HEK293 (cell line): ENCODE measurements at regions not wholly inside any gene's neighbourhood (a gene's known extent, or its start where the extent isn't known, plus 50 kb on each side); places are given as distances from the start of the nearest gene placed in this dataset.

ENCODE experiments used
- CTCF ChIA-PET: fragments of 350-600 bp; formaldehyde crosslinking; extraction: SDS; loops from one replicate; lab custom pipeline; 2021; ENCODE audit warnings: antibody characterized with exemption; lab: Yijun Ruan, JAX
- POLR2A ChIA-PET: fragments of 300-600 bp; formaldehyde crosslinking; extraction: SDS; loops from one replicate; lab custom pipeline; 2020; ENCODE audit warnings: antibody characterized with exemption, inconsistent platforms; lab: Yijun Ruan, JAX
- H3K27ac ChIP-seq: fragments of 200-500 bp; sonication (Bioruptor generic); 2 replicates; pipeline ENCODE4 v1.5.1; 2014; ENCODE audit warnings: low read depth, low read length, control low read depth, inconsistent platforms; ENCODE audit errors: extremely low read depth
- H3K36me3 ChIP-seq, 2 experiments: fragments of 200-500 bp in 1 of 2; sonication (Bioruptor generic) in 1 of 2; 1 replicate in 1 of 2; 2 replicates in 1 of 2; pipeline ENCODE4 v1.5.1; 2014 to 2017; ENCODE audit warnings: inconsistent platforms in 2 of 2, low read length in 2 of 2; ENCODE audit not compliant: control insufficient read depth in 2 of 2, insufficient read depth in 1 of 2
- H3K4me1 ChIP-seq: fragments of 200-500 bp; sonication (Bioruptor generic); 2 replicates; pipeline ENCODE4 v1.5.1; 2014; ENCODE audit warnings: mild to moderate bottlenecking, low read length, inconsistent platforms; ENCODE audit not compliant: control insufficient read depth, insufficient read depth
- H3K4me3 ChIP-seq: 2 replicates; pipeline ENCODE4 v1.5.1; 2011; ENCODE audit warnings: low read depth, mild to moderate bottlenecking, control low read depth, low read length, moderate library complexity
- H3K9me3 ChIP-seq: fragments of 200-500 bp; sonication (Bioruptor generic); 2 replicates; pipeline ENCODE4 v1.5.1; 2014; ENCODE audit warnings: low read depth, low read length, inconsistent platforms; ENCODE audit not compliant: control insufficient read depth, insufficient read depth
- HOXD13 ChIP-seq: sonication (generic); formaldehyde crosslinking; IDR thresholded peaks from 2 replicates; pipeline ENCODE4 v1.8.0; 2022; ENCODE audit warnings: missing genetic modification reagents, borderline replicate concordance
- KLF8 ChIP-seq: fragments of 450-650 bp; formaldehyde crosslinking; IDR thresholded peaks from 2 replicates; pipeline ENCODE4 v1.5.1; 2016; ENCODE audit warnings: missing biosample characterization, missing genetic modification characterization
- MYNN ChIP-seq: fragments of 450-650 bp; formaldehyde crosslinking; IDR thresholded peaks from 2 replicates; pipeline ENCODE4 v1.5.1; 2016; ENCODE audit warnings: missing biosample characterization, missing genetic modification characterization, borderline replicate concordance
- PRDM1 ChIP-seq: fragments of 450-650 bp; formaldehyde crosslinking; IDR thresholded peaks from 2 replicates; pipeline ENCODE4; 2016; ENCODE audit warnings: missing biosample characterization, missing genetic modification characterization
- PRDM4 ChIP-seq: fragments of 450-650 bp; formaldehyde crosslinking; IDR thresholded peaks from 2 replicates; pipeline ENCODE4 v1.5.1; 2017; ENCODE audit warnings: missing biosample characterization, missing genetic modification characterization
- PRDM6 ChIP-seq: fragments of 450-650 bp; formaldehyde crosslinking; IDR thresholded peaks from 2 replicates; pipeline ENCODE4 v1.5.1; 2017; ENCODE audit warnings: missing biosample characterization, missing genetic modification characterization
- SCRT2 ChIP-seq: fragments of 450-650 bp; formaldehyde crosslinking; IDR thresholded peaks from 2 replicates; pipeline ENCODE4 v1.5.1; 2016; ENCODE audit warnings: missing biosample characterization, missing genetic modification characterization
- TCF7L2 ChIP-seq: IDR thresholded peaks from 2 replicates; pipeline ENCODE4 v1.6.1; 2011; ENCODE audit warnings: low read depth, mild to moderate bottlenecking, inconsistent platforms, low read length, moderate library complexity, borderline replicate concordance
- WT1 ChIP-seq: fragments of 450-650 bp; formaldehyde crosslinking; IDR thresholded peaks from 2 replicates; pipeline ENCODE4 v1.5.1; 2016; ENCODE audit warnings: missing biosample characterization, missing genetic modification characterization
- ZBTB1 ChIP-seq: fragments of 450-650 bp; formaldehyde crosslinking; IDR thresholded peaks from 2 replicates; pipeline ENCODE4 v1.5.1; 2016; ENCODE audit warnings: missing biosample characterization, missing genetic modification characterization
- ZEB2 ChIP-seq: fragments of 450-650 bp; formaldehyde crosslinking; IDR thresholded peaks from 2 replicates; pipeline ENCODE4 v1.5.1; 2016; ENCODE audit warnings: missing biosample characterization, missing genetic modification characterization
- ZFHX2 ChIP-seq: fragments of 450-650 bp; formaldehyde crosslinking; conservative IDR thresholded peaks from 2 replicates; pipeline ENCODE4 v1.5.1; 2016; ENCODE audit warnings: missing biosample characterization, missing genetic modification characterization
- ZNF148 ChIP-seq: fragments of 450-650 bp; formaldehyde crosslinking; IDR thresholded peaks from 2 replicates; pipeline ENCODE4 v1.5.0; 2017; ENCODE audit warnings: missing biosample characterization, missing genetic modification characterization, borderline replicate concordance
- ZNF23 ChIP-seq: fragments of 450-650 bp; formaldehyde crosslinking; IDR thresholded peaks from 2 replicates; pipeline ENCODE4 v1.5.1; 2016; ENCODE audit warnings: missing biosample characterization, missing genetic modification characterization, borderline replicate concordance
- ZNF274 ChIP-seq, 2 experiments: fragments of 200-500 bp in 1 of 2; fragments of 450-650 bp in 1 of 2; sonication (Bioruptor generic) in 1 of 2; formaldehyde crosslinking in 1 of 2; IDR thresholded peaks; 2 replicates each; pipeline versions ENCODE4 v1.5.1 to v1.6.1; 2014 to 2016; ENCODE audit warnings: borderline replicate concordance in 1 of 2, inconsistent platforms in 1 of 2, low read length in 1 of 2, missing biosample characterization in 1 of 2, missing genetic modification characterization in 1 of 2
- ZNF362 ChIP-seq: fragments of 450-650 bp; formaldehyde crosslinking; IDR thresholded peaks from 2 replicates; pipeline ENCODE4 v1.5.1; 2016; ENCODE audit warnings: missing biosample characterization, missing genetic modification characterization
- ZNF426 ChIP-seq: fragments of 450-650 bp; formaldehyde crosslinking; IDR thresholded peaks from 2 replicates; pipeline ENCODE4 v1.5.1; 2017; ENCODE audit warnings: missing biosample characterization, missing genetic modification characterization, mild to moderate bottlenecking, inconsistent platforms, moderate library complexity
- ZNF544 ChIP-seq: fragments of 450-650 bp; formaldehyde crosslinking; IDR thresholded peaks from 2 replicates; pipeline ENCODE4 v1.5.0; 2017; ENCODE audit warnings: missing biosample characterization, missing genetic modification characterization
- ZNF555 ChIP-seq: fragments of 450-650 bp; formaldehyde crosslinking; conservative IDR thresholded peaks from 2 replicates; pipeline ENCODE4 v1.5.1; 2017; ENCODE audit warnings: missing biosample characterization, mild to moderate bottlenecking, missing genetic modification characterization, inconsistent platforms
- ZNF558 ChIP-seq: fragments of 450-650 bp; formaldehyde crosslinking; IDR thresholded peaks from 2 replicates; pipeline ENCODE4 v1.5.1; 2016; ENCODE audit warnings: missing biosample characterization, missing genetic modification characterization
- ZNF571 ChIP-seq: fragments of 450-650 bp; formaldehyde crosslinking; IDR thresholded peaks from 2 replicates; pipeline ENCODE4 v1.5.0; 2017; ENCODE audit warnings: missing biosample characterization, missing genetic modification characterization
- ZNF654 ChIP-seq: fragments of 450-650 bp; formaldehyde crosslinking; IDR thresholded peaks from 2 replicates; pipeline ENCODE4 v1.5.1; 2016; ENCODE audit warnings: low read depth, missing biosample characterization, missing genetic modification characterization
- ZNF660 ChIP-seq: fragments of 450-650 bp; IDR thresholded peaks from 2 replicates; pipeline ENCODE4 v1.5.1; 2018; ENCODE audit warnings: missing biosample characterization, mild to moderate bottlenecking, missing genetic modification characterization
- ZSCAN4 ChIP-seq: fragments of 450-650 bp; formaldehyde crosslinking; IDR thresholded peaks from 2 replicates; pipeline ENCODE4 v1.5.1; 2017; ENCODE audit warnings: missing biosample characterization, missing genetic modification characterization

- no peaks in the 10 kb centered on the region for H3K4me1 ChIP-seq
- H3K36me3 ChIP-seq: no peaks in the 10 kb centered on the region
- no peak overlapping the region for H3K4me3 ChIP-seq
- ChIA-PET POLR2A (no interaction called here), CTCF (interaction anchor here (0.6 to 2.4 kb wide), 4 partner anchors 12 to 468 kb away, joined by 3 to 12 read pairs (median 6); no protein-coding TSS in a partner anchor)
- TF ChIP-seq ZNF426 (tag by site-specific recombination) (no peak), ZSCAN4 (tag by site-specific recombination) (no peak), ZBTB1 (tag by site-specific recombination) (no peak), ZNF555 (no peak), ZFHX2 (tag by site-specific recombination) (no peak)
- H3K27ac ChIP-seq: no peak overlapping the region
- H3K9me3 ChIP-seq: no peaks in the 10 kb centered on the region
Observed at GRCh38 chr16:55033225-55034156, 102.8 kb downstream of the IRX5 start.

- no peak overlapping the region for H3K4me3 ChIP-seq
- H3K9me3 ChIP-seq: no peaks in the 10 kb centered on the region
- H3K4me1 ChIP-seq: no peaks in the 10 kb centered on the region
- POLR2A ChIA-PET: no interaction called here
- H3K36me3 ChIP-seq: no peaks in the 10 kb centered on the region
- CTCF ChIA-PET: interaction anchor here (0.5 to 2.4 kb wide), 18 partner anchors 8 to 1715 kb away, joined by 3 to 12 read pairs (median 4); no protein-coding TSS in a partner anchor
- no peak overlapping the region for H3K27ac ChIP-seq
- TF ChIP-seq ZNF148 (tag by site-specific recombination) (no peak), ZNF274 (IDR thresholded peaks at IDR 0.05; ENCODE audit: low read length) (no peak), ZNF274 (tag by site-specific recombination; IDR thresholded peaks at IDR 0.05; ENCODE audit: borderline replicate concordance) (no peak), TCF7L2 (peak; percentile 41; the same call in 1 of the 2 replicates), ZNF544 (no peak), ZNF654 (tag by site-specific recombination) (peak; percentile 10; the same call in 1 of the 2 replicates), MYNN (tag by site-specific recombination) (no peak), PRDM4 (tag by site-specific recombination) (no peak), ZBTB1 (tag by site-specific recombination) (no peak), KLF8 (tag by site-specific recombination) (no peak), ZFHX2 (tag by site-specific recombination) (no peak), ZNF23 (tag by site-specific recombination) (no peak), PRDM6 (tag by site-specific recombination) (no peak), ZNF660 (tag by site-specific recombination) (no peak), ZNF558 (no peak), PRDM1 (peak; percentile 75), SCRT2 (no peak), ZNF362 (tag by site-specific recombination) (no peak), ZNF571 (tag by site-specific recombination) (no peak), WT1 (no peak), HOXD13 (no peak), ZEB2 (tag by site-specific recombination) (no peak)
Observed at GRCh38 chr16:55035029-55035428, 104.4 kb downstream of the IRX5 start.
